Liver (tissue), 8 donors: ENCODE measurements at regions not wholly inside any gene's neighbourhood (a gene's known extent, or its start where the extent isn't known, plus 50 kb on each side); places are given as distances from the start of the nearest gene placed in this dataset.

Experiments
- DNase-seq: peaks from one replicate; pipeline ENCODE4 v3.0.0-alpha.2; 2017; ENCODE audit warnings: low spot score
- H3K27ac ChIP-seq, 2 donors: one replicate each; pipeline ENCODE4 v1.7.0; 2013; ENCODE audit warnings: inconsistent platforms in 2 of 2, low read length in 2 of 2, control low read depth in 1 of 2, low read depth in 1 of 2, mild to moderate bottlenecking in 1 of 2
- H3K27me3 ChIP-seq, 4 donors: one replicate each; pipeline versions ENCODE4 v1.6.1 to v1.7.0; 2013; ENCODE audit warnings: low read length in 3 of 4, inconsistent platforms in 1 of 4, mild to moderate bottlenecking in 1 of 4, moderate library complexity in 1 of 4; ENCODE audit not compliant: control insufficient read depth in 4 of 4, insufficient read depth in 4 of 4
- H3K36me3 ChIP-seq, 4 donors: one replicate each; pipeline versions ENCODE4 v1.6.1 to v1.7.0; 2013; ENCODE audit warnings: low read length in 3 of 4, mild to moderate bottlenecking in 3 of 4, low read depth in 1 of 4, moderate library complexity in 1 of 4; ENCODE audit not compliant: control insufficient read depth in 4 of 4, insufficient read depth in 3 of 4
- H3K4me1 ChIP-seq, 4 donors: one replicate each; pipeline versions ENCODE4 v1.6.1 to v1.7.0; 2013; ENCODE audit warnings: low read length in 3 of 4, mild to moderate bottlenecking in 3 of 4, moderate library complexity in 1 of 4; ENCODE audit not compliant: control insufficient read depth in 4 of 4, insufficient read depth in 4 of 4
- H3K4me3 ChIP-seq, 3 donors: one replicate each; pipeline versions ENCODE4 v1.6.1 to v1.7.0; 2013; ENCODE audit warnings: low read length in 3 of 3, control low read depth in 1 of 3, low read depth in 1 of 3, mild to moderate bottlenecking in 1 of 3
- H3K9ac ChIP-seq, 2 donors: one replicate each; pipeline ENCODE4 v1.7.0; 2013; ENCODE audit warnings: low read length in 2 of 2, mild to moderate bottlenecking in 2 of 2, moderate library complexity in 2 of 2, control low read depth in 1 of 2, low read depth in 1 of 2
- H3K9me3 ChIP-seq, 4 donors: one replicate each; pipeline versions ENCODE4 v1.6.1 to v1.7.0; 2013; ENCODE audit warnings: low read length in 3 of 4; ENCODE audit not compliant: control insufficient read depth in 4 of 4
- ATF3 ChIP-seq: IDR thresholded peaks from 2 replicates; pipeline ENCODE4 v1.6.1; 2016; ENCODE audit warnings: antibody characterized with exemption
- CTCF ChIP-seq: fragments of 150-350 bp; IDR thresholded peaks from 2 replicates; pipeline ENCODE4 v1.5.1; 2017; ENCODE audit warnings: improper control_type of control experiment, low read depth, low read length; ENCODE audit not compliant: missing input control
- EGR1 ChIP-seq, 2 donors: IDR thresholded peaks; 2 replicates each; pipeline ENCODE4 v1.6.1; 2016 to 2018; ENCODE audit warnings: antibody characterized with exemption in 2 of 2, low read depth in 2 of 2
- FOXA1 ChIP-seq: IDR thresholded peaks from 2 replicates; pipeline ENCODE4 v1.6.1; 2016; ENCODE audit warnings: antibody characterized with exemption
- FOXA2 ChIP-seq: IDR thresholded peaks from 2 replicates; pipeline ENCODE4 v1.6.1; 2016; ENCODE audit warnings: antibody characterized with exemption
- GABPA ChIP-seq, 2 donors: IDR thresholded peaks in 1 of 2; conservative IDR thresholded peaks in 1 of 2; 2 replicates each; pipeline ENCODE4 v1.6.1; 2016; ENCODE audit warnings: antibody characterized with exemption in 2 of 2, mild to moderate bottlenecking in 1 of 2, moderate library complexity in 1 of 2
- HNF4A ChIP-seq, 2 donors: conservative IDR thresholded peaks; 2 replicates each; pipeline ENCODE4 v1.6.1; 2016; ENCODE audit warnings: antibody characterized with exemption in 2 of 2, mild to moderate bottlenecking in 2 of 2
- HNF4G ChIP-seq: IDR thresholded peaks from 2 replicates; pipeline ENCODE4 v1.6.1; 2016; ENCODE audit warnings: antibody characterized with exemption
- JUND ChIP-seq, 2 donors: IDR thresholded peaks; 2 replicates each; pipeline ENCODE4 v1.6.1; 2016; ENCODE audit warnings: antibody characterized with exemption in 2 of 2
- MAX ChIP-seq: IDR thresholded peaks from 2 replicates; pipeline ENCODE4 v1.6.1; 2016; ENCODE audit warnings: antibody characterized with exemption
- NR2F2 ChIP-seq: IDR thresholded peaks from 2 replicates; pipeline ENCODE4 v1.6.1; 2016; ENCODE audit warnings: antibody characterized with exemption
- RAD21 ChIP-seq, 2 donors: IDR thresholded peaks; 2 replicates each; pipeline ENCODE4 v1.6.1; 2016; ENCODE audit warnings: antibody characterized with exemption in 2 of 2, mild to moderate bottlenecking in 2 of 2
- REST ChIP-seq: IDR thresholded peaks from 2 replicates; pipeline ENCODE4 v1.6.1; 2016; ENCODE audit warnings: antibody characterized with exemption, mild to moderate bottlenecking
- RXRA ChIP-seq, 2 donors: IDR thresholded peaks; 2 replicates each; pipeline ENCODE4 v1.6.1; 2017 to 2018; ENCODE audit warnings: antibody characterized with exemption in 2 of 2, mild to moderate bottlenecking in 1 of 2
- SP1 ChIP-seq: IDR thresholded peaks from 2 replicates; pipeline ENCODE4 v1.6.1; 2018; ENCODE audit warnings: antibody characterized with exemption, mild to moderate bottlenecking
- TAF1 ChIP-seq: conservative IDR thresholded peaks from 2 replicates; pipeline ENCODE4 v1.6.1; 2016; ENCODE audit warnings: antibody characterized with exemption, mild to moderate bottlenecking
- YY1 ChIP-seq: IDR thresholded peaks from 2 replicates; pipeline ENCODE4 v1.6.1; 2016; ENCODE audit warnings: antibody characterized with exemption, mild to moderate bottlenecking
- WGBS: extraction: QIAGEN DNeasy Blood & Tissue Kit; methylation state at CpG from one replicate; pipeline ENCODE4 v1.1.7; 2013; 5-methylcytosine and 5-hydroxymethylcytosine counted together
- TF ChIP-seq, protein P1 (sequence below): IDR thresholded peaks from 2 replicates; pipeline ENCODE4 v1.6.1; 2016; ENCODE audit warnings: antibody characterized with exemption
- donor health status: healthy.
- donor health status: healthy.
- donor health status: healthy.
- donor health status: healthy.
- donor health status: healthy.

DNA sequence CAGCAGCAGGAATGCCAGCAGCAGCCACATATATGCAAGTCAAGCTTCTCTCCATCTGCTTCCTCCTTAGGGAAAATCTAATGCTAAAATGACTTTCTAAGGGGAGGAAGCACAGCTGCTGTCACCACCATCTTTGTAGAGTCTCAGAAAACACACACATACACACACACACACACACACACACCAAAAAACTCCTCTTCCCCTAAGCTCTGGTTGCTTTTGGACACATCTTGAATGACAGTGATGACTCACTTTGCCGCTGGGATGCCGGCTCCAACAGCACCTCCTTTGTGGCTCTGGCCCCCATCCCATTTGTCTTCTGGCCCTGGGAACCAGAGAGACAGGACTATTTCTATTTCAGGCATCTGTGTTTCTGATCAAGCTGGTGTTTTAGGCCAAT, 124.8 kb upstream of the GOLIM4 start (continued):
- TF ChIP-seq, protein P1, sequence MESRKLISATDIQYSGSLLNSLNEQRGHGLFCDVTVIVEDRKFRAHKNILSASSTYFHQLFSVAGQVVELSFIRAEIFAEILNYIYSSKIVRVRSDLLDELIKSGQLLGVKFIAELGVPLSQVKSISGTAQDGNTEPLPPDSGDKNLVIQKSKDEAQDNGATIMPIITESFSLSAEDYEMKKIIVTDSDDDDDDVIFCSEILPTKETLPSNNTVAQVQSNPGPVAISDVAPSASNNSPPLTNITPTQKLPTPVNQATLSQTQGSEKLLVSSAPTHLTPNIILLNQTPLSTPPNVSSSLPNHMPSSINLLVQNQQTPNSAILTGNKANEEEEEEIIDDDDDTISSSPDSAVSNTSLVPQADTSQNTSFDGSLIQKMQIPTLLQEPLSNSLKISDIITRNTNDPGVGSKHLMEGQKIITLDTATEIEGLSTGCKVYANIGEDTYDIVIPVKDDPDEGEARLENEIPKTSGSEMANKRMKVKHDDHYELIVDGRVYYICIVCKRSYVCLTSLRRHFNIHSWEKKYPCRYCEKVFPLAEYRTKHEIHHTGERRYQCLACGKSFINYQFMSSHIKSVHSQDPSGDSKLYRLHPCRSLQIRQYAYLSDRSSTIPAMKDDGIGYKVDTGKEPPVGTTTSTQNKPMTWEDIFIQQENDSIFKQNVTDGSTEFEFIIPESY, result no peak
- TF ChIP-seq HNF4A (conservative IDR thresholded peaks at IDR 0.05) (no peak), ATF3 (no peak), NR2F2 (no peak), RXRA (IDR thresholded peaks at IDR 0.05) (no peak), RAD21 (IDR thresholded peaks at IDR 0.05) (no peak), FOXA2 (no peak)

DNA sequence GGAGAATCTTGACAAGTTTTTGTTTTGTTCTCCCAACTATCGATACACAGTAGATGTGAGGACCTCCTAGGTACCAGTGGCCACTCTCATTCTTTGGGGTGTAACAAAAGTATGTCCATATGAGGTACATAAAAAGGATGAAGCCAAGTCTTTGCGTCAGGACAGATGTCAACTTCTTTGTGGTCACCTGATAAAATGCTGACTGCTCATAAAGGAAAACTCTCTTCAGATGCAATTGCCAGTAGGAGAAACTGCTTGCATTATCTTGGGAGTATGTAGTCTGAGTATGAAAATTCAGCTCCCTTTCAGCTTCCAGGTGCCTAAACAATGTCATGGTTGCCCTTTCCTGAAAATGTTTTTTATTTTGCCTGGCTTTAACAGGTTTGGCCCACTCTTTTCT, 123.8 kb upstream of the GOLIM4 start:
- Histone ChIP-seq H3K9me3 (no peaks in the 10 kb centered on the region), H3K4me1 (no peaks in the 10 kb centered on the region), H3K36me3 (no peaks in the 10 kb centered on the region), H3K27me3 (no peaks in the 10 kb centered on the region), H3K9ac (no peak overlapping the region), H3K27ac (no peak overlapping the region), H3K4me3 (no peak overlapping the region)
- no peak for DNase-seq
- 92% methylated on average over 2 of the region's 2 CpGs for WGBS
- no peak for TF ChIP-seq HNF4A (conservative IDR thresholded peaks at IDR 0.05)
- no peak for TF ChIP-seq TAF1
- TF ChIP-seq JUND (IDR thresholded peaks at IDR 0.05), result no peak
- no peak for TF ChIP-seq RAD21 (IDR thresholded peaks at IDR 0.05)
- TF ChIP-seq HNF4G, result no peak
- TF ChIP-seq, protein P1, result no peak
- TF ChIP-seq REST, result no peak
- TF ChIP-seq NR2F2, result no peak
- no peak for TF ChIP-seq FOXA2
- no peak for TF ChIP-seq RXRA (IDR thresholded peaks at IDR 0.05)
- TF ChIP-seq ATF3, result no peak
- TF ChIP-seq CTCF, result no peak
- TF ChIP-seq EGR1 (IDR thresholded peaks at IDR 0.05; ENCODE audit: low read depth in 2 of 2), result no peak
- no peak for TF ChIP-seq FOXA1
- no peak for TF ChIP-seq SP1
- no peak for TF ChIP-seq YY1
- no peak for TF ChIP-seq MAX
- no peak for TF ChIP-seq GABPA (IDR thresholded peaks at IDR 0.05 in 1 of 2, conservative IDR thresholded peaks at IDR 0.05 in 1 of 2)
